Mesenteric fat pad (tissue), 1 donor: ENCODE measurements at regions not wholly inside any gene's neighbourhood (a gene's known extent, or its start where the extent isn't known, plus 50 kb on each side); places are given as distances from the start of the nearest gene placed in this dataset.

Source experiments
- DNase-seq: peaks from one replicate; pipeline ENCODE4 v3.0.0-alpha.2; 2020; ENCODE audit warnings: low spot score
- donor health status: DM: yes; HTN: yes; CAD: no.

GRCh38 chr9:134501761-134502265 lies 139.8 kb upstream of the COL5A1 start:
- peak; percentile 80 for DNase-seq

- peak; percentile 81 for DNase-seq
Measured at GRCh38 chr9:134502266-134502791, 139.3 kb upstream of the COL5A1 start.

GRCh38 chr9:134502809-134503211 lies 138.8 kb upstream of the COL5A1 start:
- DNase-seq = peak; percentile 88

GRCh38 chr9:134503301-134504105 lies 138.1 kb upstream of the COL5A1 start:
- DNase-seq = peak; percentile 76

GRCh38 chr9:134504106-134504385 lies 137.6 kb upstream of the COL5A1 start:
- peak; percentile 53 for DNase-seq

GRCh38 chr9:134505032-134505431 lies 136.6 kb upstream of the COL5A1 start:
- DNase-seq = peak; percentile 73

- no peak for DNase-seq
Measured at GRCh38 chr9:134509281-134509680, 132.3 kb upstream of the COL5A1 start.

- DNase-seq = no peak
Measured at GRCh38 chr9:134509817-134510216, 131.8 kb upstream of the COL5A1 start.

GRCh38 chr9:134514503-134514902 lies 127.1 kb upstream of the COL5A1 start:
- DNase-seq = peak; percentile 64

- peak; percentile 57 for DNase-seq
Measured at GRCh38 chr9:134515026-134515821, 126.4 kb upstream of the COL5A1 start.

GRCh38 chr9:134516464-134516863 lies 125.1 kb upstream of the COL5A1 start:
- no peak for DNase-seq

- peak; percentile 80 for DNase-seq
Measured at GRCh38 chr9:134517069-134517680, 124.4 kb upstream of the COL5A1 start.

- DNase-seq = no peak
Measured at GRCh38 chr9:134518004-134518606, 123.5 kb upstream of the COL5A1 start.

GRCh38 chr9:134519375-134520070 lies 122.1 kb upstream of the COL5A1 start:
- peak; percentile 51 for DNase-seq

- peak; percentile 86 for DNase-seq
Measured at GRCh38 chr9:134521817-134522501, 119.6 kb upstream of the COL5A1 start.

- DNase-seq = peak; percentile 60
Measured at GRCh38 chr9:134522502-134522848, 119.1 kb upstream of the COL5A1 start.

- peak; percentile 59 for DNase-seq
Measured at GRCh38 chr9:134522976-134523375, 118.6 kb upstream of the COL5A1 start.

- peak; percentile 85 for DNase-seq
Measured at GRCh38 chr9:134525070-134525815, 116.4 kb upstream of the COL5A1 start.

GRCh38 chr9:134525841-134526583 lies 115.6 kb upstream of the COL5A1 start:
- DNase-seq = peak; percentile 89
